Jurkat, Clone E6-1 (cell line): ENCODE measurements at regions not wholly inside any gene's neighbourhood (a gene's known extent, or its start where the extent isn't known, plus 50 kb on each side); places are given as distances from the start of the nearest gene placed in this dataset.
"Not testable (repeated sequence)": the region's sequence is repeated elsewhere in the genome, so short reads cannot be mapped to it uniquely, and the experiment has no call there.

ENCODE experiments used
- DNase-seq: peaks from one replicate; pipeline ENCODE4 v3.0.0-alpha.2; 2011; ENCODE audit warnings: low read depth, low spot score
- H3K4me3 ChIP-seq: 2 replicates; pipeline ENCODE4 v1.5.1; 2011; ENCODE audit warnings: mild to moderate bottlenecking, low read length, control low read depth, moderate library complexity

DNA sequence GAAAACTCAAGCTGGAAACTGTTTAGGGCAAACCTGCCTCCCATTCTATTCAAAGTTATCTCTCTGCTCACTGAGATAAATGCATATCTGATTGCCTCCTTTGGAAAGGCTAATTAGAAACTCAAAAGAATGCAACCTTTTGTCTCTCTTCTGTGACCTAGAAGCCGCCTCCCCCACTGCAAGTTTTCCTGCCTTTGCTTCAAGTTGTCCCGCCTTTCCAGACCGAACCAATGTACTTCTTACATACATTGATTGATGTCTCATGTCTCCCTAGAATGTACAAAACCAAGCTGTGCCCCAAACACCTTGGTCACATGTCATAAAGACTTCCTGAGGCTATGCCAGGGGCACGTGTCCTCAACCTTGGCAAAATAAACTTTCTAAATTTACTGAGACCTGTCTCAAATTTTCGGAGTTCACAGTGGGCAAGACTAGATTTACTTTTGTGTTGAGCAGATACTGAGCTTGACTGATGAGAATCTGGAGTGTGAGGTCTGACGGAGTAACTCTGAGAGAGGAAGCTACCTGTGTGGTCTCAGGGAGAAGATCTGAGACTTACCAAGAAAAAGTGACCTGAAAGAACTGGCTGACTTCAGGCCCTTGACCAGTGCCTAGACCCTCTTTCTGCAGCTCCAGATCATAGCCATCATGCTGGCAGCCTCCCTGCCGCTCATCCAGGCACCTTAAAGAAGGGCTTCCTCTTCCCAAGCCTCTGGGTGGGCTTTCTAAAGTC lies 124.7 kb upstream of the NBPF9 start:
- DNase-seq, H3K4me3 ChIP-seq: not testable (repeated sequence)

DNA sequence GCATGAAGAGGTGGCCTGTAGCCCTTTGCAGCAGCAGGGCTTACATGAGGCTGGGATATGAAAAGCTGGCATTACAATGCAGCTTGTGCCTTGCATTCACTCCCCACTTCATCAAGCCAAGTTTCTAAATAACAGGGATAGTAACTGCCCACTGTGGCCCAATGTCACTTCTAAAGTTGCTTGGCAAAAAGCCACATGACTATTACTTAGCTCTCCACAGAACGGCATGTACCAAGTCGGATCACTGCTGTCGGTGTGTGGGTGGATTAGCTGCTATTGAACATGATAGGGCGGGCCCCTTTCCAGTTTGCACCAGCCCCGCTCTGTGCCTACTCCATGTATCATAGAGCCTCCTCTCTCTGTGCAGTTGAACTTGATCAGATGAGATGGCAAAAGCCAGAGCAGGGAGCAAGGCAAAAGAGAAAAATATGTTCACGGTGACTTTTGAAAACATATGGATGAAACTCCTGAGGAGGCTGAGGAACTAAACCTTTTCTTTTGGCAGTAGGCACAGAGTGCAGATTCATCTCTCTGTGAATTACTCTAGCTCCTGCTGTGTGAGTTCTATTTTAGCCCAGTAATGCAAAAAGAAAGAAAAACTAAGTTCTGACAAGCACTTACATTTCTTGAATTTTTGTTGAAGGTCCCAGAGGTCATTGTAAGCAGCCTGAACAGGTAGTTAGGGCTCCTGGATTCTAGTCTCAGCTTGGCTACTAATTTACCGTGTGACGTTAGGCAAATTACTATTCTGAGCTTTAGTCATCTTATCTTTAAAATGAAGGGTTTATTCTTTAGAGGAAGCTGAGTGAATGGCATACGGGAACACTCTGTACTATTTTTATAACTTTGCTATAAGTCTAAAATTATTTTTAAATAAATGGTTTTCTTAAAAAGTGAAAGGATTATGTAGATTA lies 125.6 kb upstream of the NBPF9 start:
- DNase-seq, H3K4me3 ChIP-seq: not testable (repeated sequence)

DNA sequence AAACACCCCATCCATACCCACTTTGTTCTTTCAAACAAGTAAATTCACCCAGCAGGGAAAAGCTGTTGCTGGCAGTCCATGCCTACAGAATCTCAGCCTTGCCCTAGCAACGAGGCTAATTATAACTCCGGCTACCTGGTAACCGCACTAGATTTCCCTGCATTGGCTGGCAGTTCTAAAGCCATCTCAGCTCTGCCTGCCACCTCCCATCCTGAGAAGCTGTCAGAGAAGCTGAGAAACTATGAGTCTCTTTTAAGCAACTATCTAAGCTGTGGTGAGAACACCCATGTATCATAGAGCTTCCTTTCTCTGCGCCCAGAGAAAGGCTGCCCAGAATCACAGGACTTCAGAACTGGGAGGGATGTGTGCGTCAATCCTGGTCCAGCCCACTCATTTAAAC lies 126.5 kb upstream of the NBPF9 start:
- DNase-seq, H3K4me3 ChIP-seq: not testable (repeated sequence)

DNA sequence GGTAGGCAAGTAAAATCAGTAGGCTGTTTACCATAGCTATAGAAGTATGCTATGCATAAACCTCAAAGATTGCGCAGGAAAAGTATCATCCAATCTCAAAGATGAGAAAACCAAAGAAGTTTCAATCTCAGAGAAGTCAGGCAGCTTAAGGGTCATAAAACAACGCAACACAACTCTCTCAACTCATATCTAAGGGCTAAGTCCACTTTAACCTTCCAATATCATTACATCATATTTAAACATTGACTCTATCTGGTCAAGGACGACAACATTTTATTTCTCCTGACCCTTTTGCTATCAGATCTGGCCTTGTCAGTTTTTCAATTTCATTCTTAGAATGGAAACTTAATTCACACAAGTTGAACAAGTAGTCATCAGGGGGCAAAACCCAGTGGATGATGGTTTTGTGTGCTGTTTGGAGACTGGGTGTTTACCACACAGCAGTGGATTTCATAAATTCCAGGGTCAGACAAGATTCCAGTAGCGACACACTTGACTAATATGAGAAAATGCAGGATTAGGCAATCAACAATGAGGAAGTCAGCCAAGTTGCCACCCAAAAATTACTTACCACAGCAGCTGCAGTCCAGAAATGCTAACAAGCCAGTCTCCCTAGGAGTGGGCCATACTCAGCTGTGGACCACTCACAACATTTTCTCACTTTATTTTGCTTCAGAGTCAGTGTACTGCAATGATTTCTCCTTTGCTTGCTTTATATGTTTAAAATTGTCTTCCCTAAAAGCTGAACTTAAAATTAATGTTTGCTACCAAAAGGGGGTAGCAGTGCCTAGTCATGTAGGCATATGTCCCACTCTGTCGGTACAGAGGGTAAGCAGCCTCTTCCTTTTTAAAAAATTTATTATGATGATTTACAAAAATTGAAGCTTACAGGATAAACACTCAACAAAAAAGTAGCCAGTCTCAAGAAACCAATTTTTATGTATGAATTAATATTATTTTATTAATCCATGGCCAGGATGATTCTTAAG lies 131.9 kb upstream of the NBPF9 start:
- DNase-seq, H3K4me3 ChIP-seq: not testable (repeated sequence)

DNA sequence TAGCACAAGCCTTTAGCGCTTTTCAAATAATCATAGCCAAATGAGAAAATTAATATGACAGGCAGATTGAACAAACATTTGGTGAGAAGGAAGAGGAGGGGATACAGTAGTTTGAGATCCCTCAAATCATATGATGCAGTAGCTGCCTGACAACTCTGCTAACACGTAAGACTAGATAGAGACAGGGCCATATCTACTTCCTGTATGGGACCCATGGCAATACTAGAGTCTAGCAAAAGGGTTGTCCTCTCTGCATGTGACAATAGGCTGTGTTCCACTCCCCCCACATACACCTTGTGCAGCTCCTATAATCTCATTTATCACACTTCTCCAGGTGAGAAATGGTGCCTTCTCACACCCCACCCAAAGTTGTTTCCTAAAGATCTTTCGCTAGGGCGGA lies 134.2 kb upstream of the NBPF9 start:
- not testable (repeated sequence) for DNase-seq, H3K4me3 ChIP-seq

DNA sequence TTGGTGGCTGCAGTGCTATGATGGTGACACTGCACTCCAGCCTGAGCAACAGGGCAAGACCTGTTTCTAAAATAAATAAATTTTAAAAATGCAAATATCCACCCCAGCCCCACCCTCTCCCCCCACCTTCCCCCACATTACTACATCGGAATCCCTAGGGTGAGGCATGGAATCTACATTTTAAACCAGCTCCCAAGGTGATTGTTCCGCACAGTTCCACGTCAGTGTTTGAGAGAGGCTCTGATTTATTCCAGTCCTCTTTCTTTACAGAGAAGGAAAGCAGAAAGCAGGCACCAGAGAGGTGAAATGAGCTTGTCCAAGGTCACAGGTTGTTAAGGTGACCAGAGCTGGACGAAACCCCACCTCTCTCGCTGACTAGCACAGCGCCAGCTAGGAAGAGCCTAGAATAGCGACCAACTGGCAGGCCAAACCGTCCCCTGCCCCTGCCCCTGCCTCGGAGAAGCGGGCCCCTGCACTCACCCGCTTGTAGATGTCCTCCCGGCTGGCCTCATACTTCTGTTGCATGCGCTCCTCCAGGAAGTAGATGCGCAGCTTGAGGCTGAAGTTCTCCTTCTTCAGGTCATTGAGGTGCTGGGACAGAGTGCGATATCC lies 136.7 kb upstream of the NBPF9 start:
- H3K4me3 ChIP-seq, DNase-seq: not testable (repeated sequence)

DNA sequence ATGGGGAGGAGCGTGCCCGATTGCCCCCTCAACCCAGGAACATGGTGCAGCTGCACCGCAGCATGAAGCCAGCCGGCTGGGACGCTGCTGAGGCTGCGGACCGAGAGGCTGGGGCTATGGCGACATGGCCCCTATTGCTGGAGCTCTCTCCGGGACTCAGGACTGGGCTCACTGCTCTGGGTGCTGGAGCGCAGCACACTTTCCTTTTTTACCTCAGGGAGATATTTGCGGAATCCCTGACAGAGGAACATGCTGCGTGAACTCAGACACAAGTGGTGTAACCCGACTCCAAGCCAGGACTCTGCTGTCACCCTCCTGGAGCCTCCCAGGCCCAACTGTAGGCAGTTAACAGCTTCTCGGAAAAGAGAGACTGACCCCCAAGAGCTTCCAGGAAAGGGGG lies 137.2 kb upstream of the NBPF9 start:
- DNase-seq, H3K4me3 ChIP-seq: not testable (repeated sequence)

DNA sequence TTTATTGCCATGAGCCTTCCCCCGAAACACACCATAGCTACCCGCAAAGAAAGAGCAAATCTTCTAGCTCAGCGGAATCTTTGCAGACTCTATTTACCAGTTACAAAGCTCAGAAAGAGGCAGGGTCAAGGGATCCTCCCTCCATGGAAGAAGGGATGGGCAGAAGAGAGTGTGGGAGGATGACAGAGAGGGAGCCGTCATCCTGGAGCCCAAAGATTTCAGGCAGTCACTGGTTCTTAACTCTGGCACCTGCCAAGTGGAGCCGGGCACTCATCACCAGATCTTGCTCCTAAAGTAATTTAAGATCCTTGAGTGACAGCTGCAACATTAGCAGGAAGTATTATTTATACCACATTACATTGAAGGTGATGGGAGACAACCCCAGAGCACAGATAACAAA lies 137.9 kb upstream of the NBPF9 start:
- not testable (repeated sequence) for H3K4me3 ChIP-seq, DNase-seq

DNA sequence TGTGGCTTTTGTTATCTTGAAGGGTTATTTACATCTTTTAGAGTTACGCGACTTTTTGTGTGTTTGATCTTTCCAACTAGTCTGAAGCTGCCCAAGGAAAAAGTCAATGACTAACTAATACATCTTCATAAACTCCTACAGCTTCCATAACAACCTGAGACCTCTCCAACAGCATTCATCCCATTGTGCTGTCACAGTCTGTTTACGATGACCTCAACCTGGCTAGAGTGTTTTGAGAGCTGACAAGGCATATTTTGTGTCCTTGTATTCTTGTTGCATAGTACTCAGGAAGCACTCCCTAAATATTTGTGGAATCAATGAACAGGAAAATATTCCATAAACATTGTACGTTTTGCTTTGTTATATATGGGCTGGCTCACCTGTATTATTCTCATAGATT lies 140.2 kb upstream of the NBPF9 start:
- DNase-seq, H3K4me3 ChIP-seq: not testable (repeated sequence)

DNA sequence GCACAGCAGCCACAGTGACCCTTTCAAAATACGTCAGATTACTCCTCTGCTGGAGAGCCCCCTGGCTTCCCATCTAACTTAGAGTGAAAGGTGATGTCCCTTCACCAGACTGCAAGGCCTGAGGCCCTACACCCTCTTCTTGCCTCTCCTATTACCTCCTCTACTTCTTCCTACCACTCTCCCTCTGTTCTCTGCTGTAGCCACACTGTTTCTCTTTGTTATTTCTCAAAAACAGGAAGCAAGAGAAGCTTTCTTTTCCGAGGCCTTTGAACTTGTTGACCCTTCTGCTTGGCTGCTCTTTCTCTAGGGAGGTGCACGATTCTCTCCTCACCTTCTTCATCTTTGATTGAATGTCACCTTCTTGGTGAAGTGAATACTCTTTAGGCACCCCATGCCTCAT lies 141.3 kb upstream of the NBPF9 start:
- DNase-seq, H3K4me3 ChIP-seq: not testable (repeated sequence)

DNA sequence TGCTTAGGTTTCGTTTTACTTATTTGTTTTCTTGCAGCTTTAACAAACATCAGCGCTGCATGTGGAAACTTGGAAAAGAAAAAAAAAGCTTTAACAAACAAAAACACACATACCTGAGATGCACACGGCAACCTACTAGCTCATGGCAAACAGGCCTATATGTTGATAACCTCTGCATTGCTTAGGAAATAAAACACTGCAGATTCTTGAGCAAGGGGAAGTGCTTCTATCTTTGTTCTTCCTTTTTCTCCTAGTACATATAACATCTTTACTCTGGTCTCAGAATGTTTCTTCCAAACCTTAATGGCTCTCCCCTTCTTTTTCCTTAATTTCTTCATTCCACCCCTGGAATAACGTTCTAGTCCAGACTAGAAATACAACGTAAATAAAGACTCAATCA lies 142.9 kb upstream of the NBPF9 start:
- not testable (repeated sequence) for H3K4me3 ChIP-seq, DNase-seq

DNA sequence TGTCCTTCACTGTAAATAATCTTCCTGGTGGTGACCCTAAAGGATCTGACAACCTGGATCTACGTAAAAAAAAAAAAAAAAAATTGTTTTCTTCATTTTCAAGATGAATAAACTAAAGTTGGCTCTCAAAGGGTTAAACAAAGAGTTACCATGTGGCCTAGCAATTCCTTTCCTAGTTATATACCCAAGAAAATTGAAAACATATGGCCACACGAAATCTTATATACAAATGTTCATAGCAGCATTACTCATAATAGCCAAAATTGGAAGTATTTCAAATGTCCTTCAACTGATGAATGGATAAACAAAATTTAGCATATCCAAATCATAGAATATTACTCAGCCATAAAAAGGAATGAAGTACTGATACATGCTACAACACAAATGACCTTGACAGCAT lies 145.3 kb upstream of the NBPF9 start:
- H3K4me3 ChIP-seq, DNase-seq: not testable (repeated sequence)

DNA sequence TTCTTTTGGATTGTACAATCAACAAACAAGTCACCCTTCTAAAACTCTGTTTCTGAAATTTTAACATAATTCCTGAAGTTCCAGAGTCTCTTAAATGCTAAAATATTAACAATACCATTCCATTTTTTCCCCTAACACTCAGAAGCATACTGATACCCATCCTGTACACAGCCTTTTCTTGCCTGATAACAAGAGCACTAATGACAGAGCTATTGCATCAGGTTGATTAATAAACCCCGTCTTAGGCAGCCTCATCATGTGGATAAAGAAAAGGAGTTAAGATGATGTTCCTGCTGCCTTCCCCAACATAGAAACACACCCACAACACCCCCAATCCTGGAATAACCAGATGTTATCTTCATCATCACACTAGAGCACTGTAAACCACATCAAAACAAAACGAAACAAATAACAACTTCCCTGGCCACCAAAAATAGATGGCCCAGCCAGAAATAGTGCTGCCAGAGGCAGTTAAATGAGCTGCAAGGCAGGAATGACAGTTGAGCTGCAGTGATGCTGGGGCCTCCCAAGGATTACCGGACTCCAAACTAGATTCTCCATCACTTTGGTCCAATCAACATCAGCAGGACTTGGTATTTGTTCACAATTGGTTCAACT lies 146.6 kb upstream of the NBPF9 start:
- not testable (repeated sequence) for H3K4me3 ChIP-seq, DNase-seq

DNA sequence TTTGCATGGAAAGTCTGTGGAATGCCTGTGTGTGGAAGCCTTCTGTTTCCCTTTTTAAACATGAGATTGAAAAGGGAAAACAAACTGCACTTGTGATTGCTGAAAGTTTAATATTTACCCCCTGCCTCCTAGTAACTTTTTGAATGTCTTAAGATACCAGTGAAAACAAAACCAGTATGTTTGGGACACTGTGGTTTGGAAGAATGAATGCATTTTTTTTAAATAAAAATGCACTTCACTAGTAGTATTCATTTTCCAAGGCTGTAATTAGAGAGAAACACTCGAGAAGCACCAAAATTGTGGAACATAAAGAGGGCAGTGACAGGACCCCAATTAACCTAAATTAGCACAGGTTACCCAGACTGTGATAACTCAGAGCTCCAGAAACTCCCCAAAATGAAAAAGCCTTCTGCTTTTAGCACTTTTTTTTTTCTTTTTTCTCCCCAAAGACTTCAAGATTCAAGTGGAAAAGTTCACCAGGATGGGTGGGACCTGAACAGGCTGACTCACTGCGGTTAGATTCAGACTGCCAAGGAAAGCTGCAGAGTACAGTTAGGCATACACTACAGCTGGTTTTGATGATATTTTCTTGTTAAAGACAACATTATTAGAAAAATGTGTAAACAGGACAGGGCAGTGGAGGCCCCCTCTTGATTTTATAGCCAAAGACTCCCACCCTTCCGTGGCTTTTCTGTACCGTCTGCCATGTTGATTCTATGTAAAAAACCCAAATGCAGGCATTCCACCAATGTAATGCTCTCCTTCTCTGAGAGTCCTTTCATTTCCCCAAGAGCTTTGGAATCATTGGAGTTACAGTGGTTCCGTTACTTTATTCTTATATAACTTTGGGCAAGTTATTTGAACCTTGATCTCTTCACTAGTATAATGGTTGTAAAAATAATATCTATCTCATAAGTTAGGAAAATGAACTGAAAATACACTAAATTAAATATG lies 151.8 kb upstream of the NBPF9 start:
- DNase-seq, H3K4me3 ChIP-seq: not testable (repeated sequence)

DNA sequence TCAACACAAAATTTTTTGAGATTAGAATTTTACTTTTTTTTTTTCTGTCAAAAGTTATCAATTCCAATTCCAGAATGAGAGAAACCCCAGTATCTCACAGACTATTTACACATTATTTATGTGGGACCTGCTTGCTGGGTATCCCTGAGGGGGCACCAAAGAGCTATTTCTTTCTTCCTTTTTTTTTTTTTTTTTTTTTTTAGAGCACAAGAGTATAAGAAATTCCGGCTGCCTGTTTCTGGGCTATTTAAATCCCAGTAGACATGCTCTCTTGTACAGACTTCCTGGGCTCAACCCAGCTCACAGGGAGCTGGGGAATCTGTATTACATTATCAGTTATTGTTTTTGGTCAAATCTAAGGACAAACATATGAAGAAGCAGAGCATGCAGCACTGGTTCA lies 156.9 kb upstream of the NBPF9 start:
- DNase-seq, H3K4me3 ChIP-seq: not testable (repeated sequence)

DNA sequence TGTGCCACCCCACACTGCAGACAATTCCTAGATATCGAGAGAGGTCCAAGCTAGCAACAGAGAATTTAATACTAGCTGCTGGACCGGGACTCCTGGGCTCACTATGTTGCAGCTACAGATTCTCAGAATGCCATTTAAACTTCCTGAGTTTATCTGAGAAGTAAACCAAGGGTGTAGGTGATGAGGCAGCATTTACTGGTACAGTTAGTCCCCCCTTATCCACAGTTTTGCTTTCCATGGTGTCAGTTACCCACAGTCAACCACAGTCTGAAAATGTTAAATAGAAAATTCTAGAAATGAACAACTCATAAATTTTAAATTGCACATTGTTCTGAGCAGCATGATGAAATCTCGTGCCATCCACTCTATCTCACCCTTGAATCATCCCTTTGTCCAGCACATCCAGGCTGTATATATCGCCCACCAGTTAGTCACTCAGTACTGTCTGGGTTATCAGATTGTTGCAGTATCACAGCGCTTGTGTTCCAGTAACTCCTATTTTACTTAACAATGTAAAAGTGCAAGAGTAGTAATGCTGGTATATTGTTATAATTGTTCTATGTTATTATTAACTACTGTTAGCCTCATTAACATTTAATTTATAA lies 157.5 kb upstream of the NBPF9 start:
- not testable (repeated sequence) for H3K4me3 ChIP-seq, DNase-seq

DNA sequence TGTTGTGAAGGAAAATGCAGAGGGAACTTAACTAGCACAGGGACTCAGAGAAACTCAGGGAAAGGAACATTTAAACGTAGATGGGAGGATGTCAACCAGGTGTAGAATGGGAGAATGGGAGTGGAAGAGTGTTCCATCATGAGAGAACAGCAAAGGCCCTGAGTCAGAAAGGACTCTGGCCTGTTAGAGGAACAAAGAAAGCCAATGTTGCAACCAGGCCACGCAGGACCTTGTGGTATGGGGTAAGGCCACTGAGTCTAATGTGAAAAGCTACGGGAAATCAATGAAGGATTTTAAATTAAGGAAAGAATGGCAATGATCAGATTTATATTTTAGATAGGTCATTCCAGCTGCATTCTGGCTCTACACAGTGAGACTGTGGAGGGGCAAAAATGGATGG lies 163.9 kb upstream of the NBPF9 start:
- not testable (repeated sequence) for DNase-seq, H3K4me3 ChIP-seq
